Sigmoid colon (tissue), 6 donors: ENCODE measurements at regions not wholly inside any gene's neighbourhood (a gene's known extent, or its start where the extent isn't known, plus 50 kb on each side); places are given as distances from the start of the nearest gene placed in this dataset.

ENCODE experiments used
- DNase-seq: peaks from one replicate; pipeline ENCODE4 v3.0.0-alpha.2; 2019
- H3K27ac ChIP-seq, 4 donors: fragments of 200-600 bp; sonication (generic); one replicate each; pipeline ENCODE4 v1.5.1; 2016 to 2019; ENCODE audit warnings: mild to moderate bottlenecking in 1 of 4
- H3K27me3 ChIP-seq, 3 donors: fragments of 200-600 bp; sonication (generic); one replicate each; pipeline ENCODE4 v1.5.1; 2019; ENCODE audit warnings: mild to moderate bottlenecking in 1 of 3
- H3K36me3 ChIP-seq, 4 donors: fragments of 200-600 bp; sonication (generic); one replicate each; pipeline ENCODE4 v1.5.1; 2016 to 2019
- H3K4me1 ChIP-seq, 4 donors: fragments of 200-600 bp; sonication (generic); one replicate each; pipeline ENCODE4 v1.5.1; 2017 to 2019
- H3K4me3 ChIP-seq, 4 donors: fragments of 200-600 bp; sonication (generic); one replicate each; pipeline ENCODE4 v1.5.1; 2017 to 2019; ENCODE audit warnings: mild to moderate bottlenecking in 2 of 4, moderate library complexity in 1 of 4
- H3K9me3 ChIP-seq, 4 donors: fragments of 200-600 bp in 3 of 4; sonication (generic) in 3 of 4; one replicate each; pipeline versions ENCODE4 v1.5.1 to v1.6.1; 2013 to 2019
- EP300 ChIP-seq, 4 donors: sonication (generic); formaldehyde crosslinking; IDR thresholded peaks; one replicate each; pipeline ENCODE4 v1.6.1; 2017; ENCODE audit warnings: antibody characterized with exemption in 4 of 4
- POLR2A ChIP-seq, 2 donors: fragments of 450-650 bp; IDR thresholded peaks; one replicate each; pipeline ENCODE4 v1.6.1; 2016; ENCODE audit warnings: antibody characterized with exemption in 2 of 2, mild to moderate bottlenecking in 2 of 2, moderate library complexity in 2 of 2
- POLR2AphosphoS5 ChIP-seq, 4 donors: sonication (generic); formaldehyde crosslinking; IDR thresholded peaks; one replicate each; pipeline ENCODE4 v1.6.1; 2017; ENCODE audit warnings: antibody characterized with exemption in 4 of 4
- WGBS, 2 donors: extraction: QIAGEN DNeasy Blood & Tissue Kit; methylation state at CpG; one replicate each; pipeline ENCODE4 v1.1.7; 2013; 5-methylcytosine and 5-hydroxymethylcytosine counted together
- intact Hi-C: fragments of 100-400 bp; cut with DNase I; formaldehyde crosslinking; loops from one replicate; pipeline ENCODE4 v1.15.1; 2023
- TF ChIP-seq, protein P1 (sequence below), 4 experiments: fragments of 450-650 bp in 3 of 4; fragments of 200-600 bp in 1 of 4; IDR thresholded peaks; one replicate each; pipeline ENCODE4 v1.5.1; 2016 to 2019; ENCODE audit warnings: antibody characterized with exemption in 4 of 4, mild to moderate bottlenecking in 3 of 4, moderate library complexity in 2 of 4
- donor health status: healthy with polysubstance abuse.
- donor health status: healthy.

DNA sequence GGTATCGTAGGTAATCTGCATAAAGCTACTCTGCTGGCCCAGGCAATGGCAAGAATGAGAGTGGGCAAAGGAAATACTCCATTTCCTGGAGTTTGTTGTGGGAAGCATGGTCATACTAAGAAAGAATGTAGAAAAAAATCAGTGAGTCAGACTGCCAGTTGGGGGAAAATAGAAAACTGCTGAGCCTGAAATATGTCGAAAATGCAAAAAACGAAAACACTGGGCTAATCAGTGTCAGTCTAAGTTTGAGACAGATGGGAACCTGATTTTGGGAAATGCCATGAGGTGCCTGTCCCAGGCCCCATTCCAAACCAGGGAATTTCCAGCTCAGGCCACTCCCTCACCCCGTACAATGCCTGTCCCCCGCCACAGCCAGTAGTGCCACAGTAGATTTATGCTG, 150.0 kb downstream of the ZNF33B start:
- Histone ChIP-seq H3K27ac (no peak overlapping the region), H3K27me3 (no peaks in the 10 kb centered on the region), H3K4me1 (no peaks in the 10 kb centered on the region), H3K9me3 (peaks cover 0 to 3% (median 0%) of the 10 kb centered on the region in 4 donors), H3K4me3 (no peak overlapping the region), H3K36me3 (no peaks in the 10 kb centered on the region)
- DNase-seq = no peak
- intact Hi-C loops = no loop called here
- TF ChIP-seq POLR2AphosphoS5 (IDR thresholded peaks at IDR 0.05) (no peak), POLR2A (IDR thresholded peaks at IDR 0.05) (no peak), EP300 (IDR thresholded peaks at IDR 0.05) (no peak)
- TF ChIP-seq, protein P1, sequence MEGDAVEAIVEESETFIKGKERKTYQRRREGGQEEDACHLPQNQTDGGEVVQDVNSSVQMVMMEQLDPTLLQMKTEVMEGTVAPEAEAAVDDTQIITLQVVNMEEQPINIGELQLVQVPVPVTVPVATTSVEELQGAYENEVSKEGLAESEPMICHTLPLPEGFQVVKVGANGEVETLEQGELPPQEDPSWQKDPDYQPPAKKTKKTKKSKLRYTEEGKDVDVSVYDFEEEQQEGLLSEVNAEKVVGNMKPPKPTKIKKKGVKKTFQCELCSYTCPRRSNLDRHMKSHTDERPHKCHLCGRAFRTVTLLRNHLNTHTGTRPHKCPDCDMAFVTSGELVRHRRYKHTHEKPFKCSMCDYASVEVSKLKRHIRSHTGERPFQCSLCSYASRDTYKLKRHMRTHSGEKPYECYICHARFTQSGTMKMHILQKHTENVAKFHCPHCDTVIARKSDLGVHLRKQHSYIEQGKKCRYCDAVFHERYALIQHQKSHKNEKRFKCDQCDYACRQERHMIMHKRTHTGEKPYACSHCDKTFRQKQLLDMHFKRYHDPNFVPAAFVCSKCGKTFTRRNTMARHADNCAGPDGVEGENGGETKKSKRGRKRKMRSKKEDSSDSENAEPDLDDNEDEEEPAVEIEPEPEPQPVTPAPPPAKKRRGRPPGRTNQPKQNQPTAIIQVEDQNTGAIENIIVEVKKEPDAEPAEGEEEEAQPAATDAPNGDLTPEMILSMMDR (IDR thresholded peaks at IDR 0.05) = no peak
- WGBS, 2 donors = 60 to 74% methylated on average over 5 of the region's 5 CpGs

DNA sequence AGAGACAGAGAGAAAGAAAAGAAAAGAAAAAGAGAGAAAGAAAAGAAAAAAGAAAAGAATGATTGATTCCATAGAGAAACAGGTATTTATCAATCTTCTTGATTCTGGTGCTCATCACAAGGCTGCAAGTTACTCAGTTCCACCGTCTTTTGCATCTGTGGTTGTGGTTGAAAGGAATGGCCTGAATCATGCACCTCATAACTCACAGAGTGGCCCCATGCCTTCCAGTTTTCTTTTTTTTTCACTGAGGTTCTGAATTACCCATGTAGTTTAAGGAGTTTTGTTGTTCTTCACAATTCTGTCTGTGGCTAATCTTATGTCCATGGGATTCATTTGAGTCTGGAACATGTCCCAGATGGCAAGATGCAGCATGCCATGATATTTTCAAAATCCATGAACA, 156.0 kb downstream of the ZNF33B start:
- Histone ChIP-seq H3K27me3 (no peaks in the 10 kb centered on the region), H3K27ac (no peak overlapping the region), H3K4me3 (no peak overlapping the region), H3K9me3 (no peaks in the 10 kb centered on the region), H3K4me1 (no peaks in the 10 kb centered on the region), H3K36me3 (no peaks in the 10 kb centered on the region)
- no peak for DNase-seq
- intact Hi-C loops = no loop called here
- 76 to 88% methylated on average over 1 of the region's 1 CpG for WGBS, 2 donors
- no peak for TF ChIP-seq EP300 (IDR thresholded peaks at IDR 0.05)

DNA sequence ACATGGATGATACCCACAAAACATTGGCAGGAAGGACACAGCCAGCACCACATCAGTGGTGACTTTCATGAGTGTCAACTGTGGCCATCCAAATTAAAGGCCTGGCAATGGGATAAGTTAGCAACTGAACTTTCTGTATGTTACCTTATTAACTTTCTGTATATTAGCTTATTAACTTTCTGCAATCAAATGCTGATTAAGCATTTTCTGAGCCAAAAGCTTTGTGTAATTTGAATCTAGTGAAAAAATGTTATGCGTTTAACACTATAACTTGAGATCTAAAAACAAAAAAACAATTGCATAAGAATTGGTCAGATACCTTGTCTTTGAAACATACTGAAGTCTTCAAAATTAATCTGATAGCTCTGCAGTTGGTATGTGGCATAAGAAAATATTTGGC, 159.3 kb downstream of the ZNF33B start:
- peaks cover 4 to 13% (median 5%) of the 10 kb centered on the region in 3 donors for H3K27me3 ChIP-seq
- peaks cover 0 to 9% (median 0%) of the 10 kb centered on the region in 4 donors for H3K4me1 ChIP-seq
- H3K27ac ChIP-seq = no peak overlapping the region
- H3K4me3 ChIP-seq = no peak overlapping the region
- intact Hi-C loops = no loop called here
- H3K9me3 ChIP-seq = no peaks in the 10 kb centered on the region
- WGBS, 2 donors = 94 to 100% methylated on average over 1 of the region's 1 CpG
- no peak for DNase-seq
- TF ChIP-seq POLR2A (IDR thresholded peaks at IDR 0.05) = no peak
- TF ChIP-seq, protein P1 (IDR thresholded peaks at IDR 0.05) = no peak
- no peak for TF ChIP-seq EP300 (IDR thresholded peaks at IDR 0.05)
- TF ChIP-seq POLR2AphosphoS5 (IDR thresholded peaks at IDR 0.05) = no peak
- H3K36me3 ChIP-seq = no peaks in the 10 kb centered on the region

DNA sequence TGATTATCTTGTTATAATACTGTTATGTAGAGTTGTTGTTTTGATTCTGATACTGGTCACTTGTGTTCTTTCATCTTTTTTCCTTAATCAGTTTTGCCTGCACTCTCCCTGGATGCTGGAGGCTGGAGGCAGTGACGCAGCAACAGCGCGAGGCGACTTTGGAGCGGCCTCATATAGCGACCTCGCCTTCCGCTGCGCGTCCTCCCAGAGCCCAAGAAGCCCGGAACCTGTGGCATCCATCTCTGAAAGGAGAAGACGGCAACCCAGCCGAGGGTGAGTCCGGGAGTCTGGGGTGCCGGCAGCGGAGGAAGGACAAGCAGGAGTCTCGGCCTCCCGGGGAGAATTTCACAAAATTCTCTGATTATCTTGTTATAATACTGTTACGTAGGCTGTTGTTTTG, 161.2 kb downstream of the ZNF33B start:
- intact Hi-C loops = no loop called here

DNA sequence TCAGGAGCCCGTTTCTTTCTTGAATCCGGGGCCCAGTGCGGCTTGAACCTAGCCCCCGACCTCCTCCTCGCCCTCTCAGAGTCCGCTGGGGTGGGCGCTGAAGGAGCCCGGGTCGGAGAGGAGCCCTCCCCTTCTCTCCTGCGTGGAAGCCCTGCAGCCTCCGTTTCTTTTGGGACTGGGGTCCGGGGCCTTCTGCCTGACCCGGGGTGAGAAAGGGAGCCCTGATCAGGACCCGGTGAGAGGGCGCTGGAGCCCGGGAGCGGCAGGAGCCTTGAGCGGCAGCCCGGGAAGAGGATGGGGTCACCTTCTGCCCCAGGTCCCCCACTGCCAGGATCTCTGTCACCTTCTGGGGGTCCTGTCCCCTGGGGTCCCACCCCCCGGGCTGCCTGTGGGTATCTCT, 162.3 kb downstream of the ZNF33B start:
- Histone ChIP-seq H3K4me3 (peak overlapping the region; percentile 5 to 36 (median 24)), H3K36me3 (no peaks in the 10 kb centered on the region), H3K4me1 (peaks cover 0 to 9% (median 0%) of the 10 kb centered on the region in 4 donors), H3K27me3 (peaks cover 4 to 13% (median 5%) of the 10 kb centered on the region in 3 donors), H3K27ac (no peak overlapping the region), H3K9me3 (no peaks in the 10 kb centered on the region)
- intact Hi-C loops = no loop called here
- DNase-seq = no peak
- 12 to 29% methylated on average over 20 of the region's 20 CpGs for WGBS, 2 donors
- TF ChIP-seq EP300 (IDR thresholded peaks at IDR 0.05) = no peak
- TF ChIP-seq, protein P1 (IDR thresholded peaks at IDR 0.05) = no peak
- no peak for TF ChIP-seq POLR2A (IDR thresholded peaks at IDR 0.05)
- TF ChIP-seq POLR2AphosphoS5 (IDR thresholded peaks at IDR 0.05) = no peak

More for the DNA sequence above, 161.2 kb downstream of the ZNF33B start:
- Histone ChIP-seq H3K27me3 (peaks cover 4 to 13% (median 5%) of the 10 kb centered on the region in 3 donors), H3K36me3 (no peaks in the 10 kb centered on the region), H3K9me3 (no peaks in the 10 kb centered on the region), H3K4me1 (peaks cover 0 to 9% (median 0%) of the 10 kb centered on the region in 4 donors), H3K4me3 (no peak overlapping the region), H3K27ac (no peak overlapping the region)
- WGBS, 2 donors = 85 to 93% methylated on average over 19 of the region's 19 CpGs
- no peak for DNase-seq
- TF ChIP-seq POLR2A (IDR thresholded peaks at IDR 0.05) (no peak), EP300 (IDR thresholded peaks at IDR 0.05) (no peak), POLR2AphosphoS5 (IDR thresholded peaks at IDR 0.05) (no peak)
- TF ChIP-seq, protein P1 (IDR thresholded peaks at IDR 0.05) = no peak
